Neural cell (in vitro differentiated cells): ENCODE measurements at regions not wholly inside any gene's neighbourhood (a gene's known extent, or its start where the extent isn't known, plus 50 kb on each side); places are given as distances from the start of the nearest gene placed in this dataset.

ENCODE experiments used
- H2AFZ ChIP-seq: fragments of 200-600, 300-800 bp; sonication (generic), shearing (Covaris generic); 2 replicates; pipeline ENCODE4 v1.6.0; 2014; ENCODE audit warnings: low read depth, mild to moderate bottlenecking, antibody characterized with exemption, low read length, moderate library complexity
- H3F3A ChIP-seq: fragments of 200-600 bp; shearing (Covaris generic); 2 replicates; pipeline ENCODE4 v1.6.1; 2016; ENCODE audit warnings: mild to moderate bottlenecking, moderate library complexity, mixed read lengths, antibody characterized with exemption, low read length; ENCODE audit not compliant: insufficient read depth, poor library complexity, severe bottlenecking
- H3K27ac ChIP-seq: fragments of 200-600, 300-800 bp; sonication (generic), shearing (Covaris generic); 2 replicates; pipeline ENCODE4 v1.5.1; 2014; ENCODE audit warnings: mild to moderate bottlenecking, low read length, moderate library complexity
- H3K27me3 ChIP-seq: fragments of 300-800, 200-600 bp; sonication (generic), shearing (Covaris generic); 2 replicates; pipeline ENCODE4 v1.6.0; 2014; ENCODE audit warnings: mild to moderate bottlenecking, low read depth, low read length, moderate library complexity; ENCODE audit not compliant: insufficient read depth
- H3K36me3 ChIP-seq: fragments of 300-800, 200-600 bp; sonication (generic), shearing (Covaris generic); 2 replicates; pipeline ENCODE4 v1.5.1; 2014; ENCODE audit warnings: mild to moderate bottlenecking, antibody characterized with exemption, low read length, moderate library complexity; ENCODE audit not compliant: insufficient read depth
- H3K4me2 ChIP-seq: fragments of 300-800, 200-600 bp; sonication (generic), shearing (Covaris generic); 2 replicates; pipeline ENCODE4 v1.6.0; 2014; ENCODE audit warnings: mild to moderate bottlenecking, low read length
- H3K4me3 ChIP-seq: fragments of 300-800, 200-600 bp; sonication (generic), shearing (Covaris generic); 2 replicates; pipeline ENCODE4 v1.5.1; 2014; ENCODE audit warnings: mild to moderate bottlenecking, low read length, moderate library complexity
- H3K79me2 ChIP-seq: fragments of 200-600 bp; shearing (Covaris generic); replicated peaks from 2 replicates; pipeline ENCODE4 v1.6.0; 2014; ENCODE audit warnings: mild to moderate bottlenecking, low read length, moderate library complexity; ENCODE audit not compliant: insufficient read depth
- H3K9ac ChIP-seq: fragments of 300-800, 200-600 bp; sonication (generic), shearing (Covaris generic); 2 replicates; pipeline ENCODE4 v1.6.1; 2016; ENCODE audit warnings: mild to moderate bottlenecking, low read length, mixed read lengths
- H3K9me2 ChIP-seq: fragments of 200-600 bp; shearing (Covaris generic); 2 replicates; pipeline ENCODE4 v1.6.1; 2016; ENCODE audit warnings: mild to moderate bottlenecking, low read length, mixed read lengths; ENCODE audit not compliant: insufficient read depth
- H3K9me3 ChIP-seq: fragments of 200-600, 300-800 bp; sonication (generic), shearing (Covaris generic); 2 replicates; pipeline ENCODE4 v1.6.1; 2016; ENCODE audit warnings: mild to moderate bottlenecking, mixed run types, low read length, moderate library complexity, mixed read lengths
- H4K20me1 ChIP-seq: fragments of 200-600 bp; shearing (Covaris generic); 2 replicates; pipeline ENCODE4 v1.6.1; 2016; ENCODE audit warnings: mild to moderate bottlenecking, mixed run types; ENCODE audit not compliant: insufficient read depth
- EP300 ChIP-seq: fragments of 450-650 bp; conservative IDR thresholded peaks from 2 replicates; pipeline ENCODE4 v1.6.1; 2014; ENCODE audit warnings: antibody characterized with exemption, mild to moderate bottlenecking, moderate library complexity; ENCODE audit not compliant: poor library complexity, severe bottlenecking
- EZH2 ChIP-seq: fragments of 200-600, 300-800 bp; shearing (Covaris generic), sonication (generic); IDR thresholded peaks from 2 replicates; pipeline ENCODE4 v1.6.1; 2014; ENCODE audit warnings: antibody characterized with exemption, low read length, borderline replicate concordance, mild to moderate bottlenecking; ENCODE audit not compliant: insufficient read depth, poor library complexity, severe bottlenecking
- MXI1 ChIP-seq: fragments of 450-650 bp; conservative IDR thresholded peaks from 2 replicates; pipeline ENCODE4 v1.6.1; 2014; ENCODE audit warnings: antibody characterized with exemption, mild to moderate bottlenecking; ENCODE audit not compliant: poor library complexity, severe bottlenecking
- POLR2AphosphoS5 ChIP-seq: IDR thresholded peaks from 2 replicates; pipeline ENCODE4 v1.6.1; 2012
- RAD21 ChIP-seq: fragments of 450-650 bp; conservative IDR thresholded peaks from 2 replicates; pipeline ENCODE4 v1.6.1; 2014; ENCODE audit warnings: antibody characterized with exemption, mild to moderate bottlenecking, moderate library complexity
- SMC3 ChIP-seq: fragments of 450-650 bp; conservative IDR thresholded peaks from 2 replicates; pipeline ENCODE4 v1.6.1; 2014; ENCODE audit warnings: antibody characterized with exemption, mild to moderate bottlenecking, moderate library complexity; ENCODE audit not compliant: poor library complexity
- TAF1 ChIP-seq: IDR thresholded peaks from 2 replicates; pipeline ENCODE4 v1.6.1; 2012; ENCODE audit warnings: low read depth
- TF ChIP-seq, protein P1 (sequence below): IDR thresholded peaks from 2 replicates; pipeline ENCODE4 v1.6.1; 2012; ENCODE audit warnings: borderline replicate concordance
- TF ChIP-seq, protein P2 (sequence below): fragments of 450-650 bp; IDR thresholded peaks from 2 replicates; pipeline ENCODE4 v1.5.1; 2014; ENCODE audit warnings: antibody characterized with exemption, mild to moderate bottlenecking, moderate library complexity; ENCODE audit not compliant: poor library complexity, severe bottlenecking

DNA sequence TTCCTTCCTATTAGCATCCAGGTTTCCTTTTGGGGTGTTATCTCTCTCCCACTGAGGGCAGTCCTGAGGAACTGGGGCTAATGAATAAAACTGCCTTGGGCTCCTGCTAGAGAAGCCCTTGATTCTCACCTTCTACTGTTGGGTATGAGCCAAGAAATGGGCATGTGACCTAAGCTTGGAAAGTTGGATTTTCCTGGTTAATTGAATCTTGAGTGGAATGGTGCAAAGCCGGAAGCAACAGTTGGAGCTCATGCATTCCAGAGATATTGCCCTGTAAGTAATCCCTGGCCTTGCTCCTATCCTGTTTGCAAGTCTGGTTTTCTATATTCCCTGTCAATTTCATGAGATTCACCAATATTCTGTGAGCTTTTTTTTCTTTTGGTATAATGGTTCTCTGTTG lies 158.5 kb upstream of the ELL2 start:
- no peaks in the 10 kb centered on the region for H3K9me3 ChIP-seq
- no peaks in the 10 kb centered on the region for H3K9me2 ChIP-seq
- no peak overlapping the region for H3K9ac ChIP-seq
- no peak overlapping the region for H3K27ac ChIP-seq
- TF ChIP-seq EZH2 (no peak), POLR2AphosphoS5 (no peak), TAF1 (no peak), MXI1 (no peak), RAD21 (no peak), SMC3 (no peak), EP300 (no peak)
- TF ChIP-seq, protein P1, sequence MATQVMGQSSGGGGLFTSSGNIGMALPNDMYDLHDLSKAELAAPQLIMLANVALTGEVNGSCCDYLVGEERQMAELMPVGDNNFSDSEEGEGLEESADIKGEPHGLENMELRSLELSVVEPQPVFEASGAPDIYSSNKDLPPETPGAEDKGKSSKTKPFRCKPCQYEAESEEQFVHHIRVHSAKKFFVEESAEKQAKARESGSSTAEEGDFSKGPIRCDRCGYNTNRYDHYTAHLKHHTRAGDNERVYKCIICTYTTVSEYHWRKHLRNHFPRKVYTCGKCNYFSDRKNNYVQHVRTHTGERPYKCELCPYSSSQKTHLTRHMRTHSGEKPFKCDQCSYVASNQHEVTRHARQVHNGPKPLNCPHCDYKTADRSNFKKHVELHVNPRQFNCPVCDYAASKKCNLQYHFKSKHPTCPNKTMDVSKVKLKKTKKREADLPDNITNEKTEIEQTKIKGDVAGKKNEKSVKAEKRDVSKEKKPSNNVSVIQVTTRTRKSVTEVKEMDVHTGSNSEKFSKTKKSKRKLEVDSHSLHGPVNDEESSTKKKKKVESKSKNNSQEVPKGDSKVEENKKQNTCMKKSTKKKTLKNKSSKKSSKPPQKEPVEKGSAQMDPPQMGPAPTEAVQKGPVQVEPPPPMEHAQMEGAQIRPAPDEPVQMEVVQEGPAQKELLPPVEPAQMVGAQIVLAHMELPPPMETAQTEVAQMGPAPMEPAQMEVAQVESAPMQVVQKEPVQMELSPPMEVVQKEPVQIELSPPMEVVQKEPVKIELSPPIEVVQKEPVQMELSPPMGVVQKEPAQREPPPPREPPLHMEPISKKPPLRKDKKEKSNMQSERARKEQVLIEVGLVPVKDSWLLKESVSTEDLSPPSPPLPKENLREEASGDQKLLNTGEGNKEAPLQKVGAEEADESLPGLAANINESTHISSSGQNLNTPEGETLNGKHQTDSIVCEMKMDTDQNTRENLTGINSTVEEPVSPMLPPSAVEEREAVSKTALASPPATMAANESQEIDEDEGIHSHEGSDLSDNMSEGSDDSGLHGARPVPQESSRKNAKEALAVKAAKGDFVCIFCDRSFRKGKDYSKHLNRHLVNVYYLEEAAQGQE, result no peak
- TF ChIP-seq, protein P2, sequence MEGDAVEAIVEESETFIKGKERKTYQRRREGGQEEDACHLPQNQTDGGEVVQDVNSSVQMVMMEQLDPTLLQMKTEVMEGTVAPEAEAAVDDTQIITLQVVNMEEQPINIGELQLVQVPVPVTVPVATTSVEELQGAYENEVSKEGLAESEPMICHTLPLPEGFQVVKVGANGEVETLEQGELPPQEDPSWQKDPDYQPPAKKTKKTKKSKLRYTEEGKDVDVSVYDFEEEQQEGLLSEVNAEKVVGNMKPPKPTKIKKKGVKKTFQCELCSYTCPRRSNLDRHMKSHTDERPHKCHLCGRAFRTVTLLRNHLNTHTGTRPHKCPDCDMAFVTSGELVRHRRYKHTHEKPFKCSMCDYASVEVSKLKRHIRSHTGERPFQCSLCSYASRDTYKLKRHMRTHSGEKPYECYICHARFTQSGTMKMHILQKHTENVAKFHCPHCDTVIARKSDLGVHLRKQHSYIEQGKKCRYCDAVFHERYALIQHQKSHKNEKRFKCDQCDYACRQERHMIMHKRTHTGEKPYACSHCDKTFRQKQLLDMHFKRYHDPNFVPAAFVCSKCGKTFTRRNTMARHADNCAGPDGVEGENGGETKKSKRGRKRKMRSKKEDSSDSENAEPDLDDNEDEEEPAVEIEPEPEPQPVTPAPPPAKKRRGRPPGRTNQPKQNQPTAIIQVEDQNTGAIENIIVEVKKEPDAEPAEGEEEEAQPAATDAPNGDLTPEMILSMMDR, result no peak
- no peak overlapping the region for H2AFZ ChIP-seq
- H3K4me2 ChIP-seq, result no peak overlapping the region
- no peaks in the 10 kb centered on the region for H3K27me3 ChIP-seq
- no peaks in the 10 kb centered on the region for H3K36me3 ChIP-seq
- H3K79me2 ChIP-seq, result no peaks in the 10 kb centered on the region
- no peaks in the 10 kb centered on the region for H3F3A ChIP-seq
- no peak overlapping the region for H3K4me3 ChIP-seq
- H4K20me1 ChIP-seq, result no peaks in the 10 kb centered on the region

DNA sequence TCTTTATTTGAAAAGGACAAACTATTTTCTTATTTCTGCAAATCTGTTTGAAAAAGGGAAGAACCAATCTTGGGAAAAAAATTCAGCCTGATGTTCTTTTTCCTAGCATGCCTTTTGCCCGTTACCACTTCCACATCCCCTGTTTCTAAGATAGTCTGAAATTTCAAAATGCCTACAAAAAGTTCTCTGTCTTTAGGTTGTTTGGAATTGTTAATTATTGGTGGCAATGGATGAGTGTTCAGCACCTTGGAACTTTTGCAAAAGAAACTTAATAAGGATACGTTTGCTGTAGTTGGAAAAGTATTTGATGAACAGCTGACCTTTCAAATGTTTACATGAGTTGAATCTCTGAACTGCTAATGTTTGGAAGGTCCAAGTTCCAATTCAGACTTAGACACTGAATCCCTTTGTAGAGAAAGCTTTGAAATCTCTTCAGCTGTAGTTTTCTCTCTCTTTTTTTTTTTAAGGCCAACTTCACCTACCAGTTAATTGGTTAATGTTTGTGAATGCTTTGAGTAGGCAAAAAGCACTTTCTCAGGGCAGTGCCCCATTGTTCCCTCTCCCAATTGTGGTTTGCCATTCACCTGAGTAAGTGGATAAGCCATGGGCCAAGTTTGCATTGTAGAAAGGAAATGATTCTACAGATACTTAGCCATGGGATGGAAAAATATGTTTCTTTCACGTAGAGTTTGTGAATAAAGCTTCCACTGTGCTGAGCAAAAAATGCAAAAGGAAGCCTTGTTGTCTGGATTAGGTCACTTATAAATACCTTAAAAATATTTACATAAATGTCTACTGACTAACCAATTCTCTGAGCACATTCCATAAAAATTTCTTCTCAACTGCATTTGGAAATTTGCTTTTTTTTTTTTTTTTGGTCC lies 156.4 kb upstream of the ELL2 start:
- H3K27me3 ChIP-seq, result no peaks in the 10 kb centered on the region
- no peaks in the 10 kb centered on the region for H3K9me3 ChIP-seq
- H3K4me2 ChIP-seq, result no peak overlapping the region
- H3K79me2 ChIP-seq, result no peaks in the 10 kb centered on the region
- no peaks in the 10 kb centered on the region for H4K20me1 ChIP-seq
- no peak overlapping the region for H3K4me3 ChIP-seq
- H3K36me3 ChIP-seq, result no peaks in the 10 kb centered on the region
- no peak overlapping the region for H3K9ac ChIP-seq
- H3F3A ChIP-seq, result no peaks in the 10 kb centered on the region
- no peaks in the 10 kb centered on the region for H3K9me2 ChIP-seq
- no peak overlapping the region for H2AFZ ChIP-seq
- no peak for TF ChIP-seq TAF1
- TF ChIP-seq, protein P2, result no peak
- no peak for TF ChIP-seq EZH2
- TF ChIP-seq MXI1, result no peak
- TF ChIP-seq POLR2AphosphoS5, result no peak
- TF ChIP-seq, protein P1, result no peak
- TF ChIP-seq RAD21, result no peak
- TF ChIP-seq EP300, result no peak
- no peak for TF ChIP-seq SMC3
- H3K27ac ChIP-seq, result no peak overlapping the region
